T follicular helper cell (primary cell): ENCODE measurements at regions not wholly inside any gene's neighbourhood (a gene's known extent, or its start where the extent isn't known, plus 50 kb on each side); places are given as distances from the start of the nearest gene placed in this dataset.
"Not testable (repeated sequence)": the region's sequence is repeated elsewhere in the genome, so short reads cannot be mapped to it uniquely, and the experiment has no call there.

Experiments used
- DNase-seq: peaks from one replicate; pipeline ENCODE4 v3.0.0-alpha.2; 2020; ENCODE audit warnings: low read depth

GRCh38 chr21:7743940-7744339 is 2777.4 kb upstream of the TPTE start:
- DNase-seq, result not testable (repeated sequence)

GRCh38 chr21:7744406-7745099 is 2776.8 kb upstream of the TPTE start:
- DNase-seq, result not testable (repeated sequence)

GRCh38 chr21:7745100-7745450 is 2776.3 kb upstream of the TPTE start:
- not testable (repeated sequence) for DNase-seq

GRCh38 chr21:7747964-7748363 is 2773.4 kb upstream of the TPTE start:
- DNase-seq, result not testable (repeated sequence)

- DNase-seq, result not testable (repeated sequence)
These were observed 2768.8 kb upstream of the TPTE start for GRCh38 chr21:7752611-7753010.

- not testable (repeated sequence) for DNase-seq
These were observed 2768.0 kb upstream of the TPTE start for GRCh38 chr21:7753380-7753877.

- DNase-seq, result not testable (repeated sequence)
These were observed 2751.4 kb upstream of the TPTE start for GRCh38 chr21:7769985-7770384.

GRCh38 chr21:7774219-7774618 is 2747.2 kb upstream of the TPTE start:
- not testable (repeated sequence) for DNase-seq

GRCh38 chr21:7775327-7775984 is 2745.9 kb upstream of the TPTE start:
- peak; percentile 2 for DNase-seq

- DNase-seq, result not testable (repeated sequence)
These were observed 2745.3 kb upstream of the TPTE start for GRCh38 chr21:7776035-7776434.

GRCh38 chr21:7776622-7777021 is 2744.8 kb upstream of the TPTE start:
- DNase-seq, result not testable (repeated sequence)

- not testable (repeated sequence) for DNase-seq
These were observed 2744.1 kb upstream of the TPTE start for GRCh38 chr21:7777289-7777688.

GRCh38 chr21:7787427-7788078 is 2733.8 kb upstream of the TPTE start:
- not testable (repeated sequence) for DNase-seq

- not testable (repeated sequence) for DNase-seq
These were observed 2727.6 kb upstream of the TPTE start for GRCh38 chr21:7793797-7794196.

- not testable (repeated sequence) for DNase-seq
These were observed 2724.1 kb upstream of the TPTE start for GRCh38 chr21:7797328-7797727.

GRCh38 chr21:7798446-7798845 is 2722.9 kb upstream of the TPTE start:
- DNase-seq, result not testable (repeated sequence)

- not testable (repeated sequence) for DNase-seq
These were observed 2721.7 kb upstream of the TPTE start for GRCh38 chr21:7799697-7800096.

GRCh38 chr21:7813475-7813874 is 2707.9 kb upstream of the TPTE start:
- not testable (repeated sequence) for DNase-seq

- not testable (repeated sequence) for DNase-seq
These were observed 2704.4 kb upstream of the TPTE start for GRCh38 chr21:7817013-7817412.

- not testable (repeated sequence) for DNase-seq
These were observed 2702.1 kb upstream of the TPTE start for GRCh38 chr21:7819301-7819700.

GRCh38 chr21:7825627-7826026 is 2695.8 kb upstream of the TPTE start:
- not testable (repeated sequence) for DNase-seq

GRCh38 chr21:7826174-7826573 is 2695.2 kb upstream of the TPTE start:
- not testable (repeated sequence) for DNase-seq

GRCh38 chr21:7828260-7828659 is 2693.1 kb upstream of the TPTE start:
- not testable (repeated sequence) for DNase-seq
